ENCODE measurements at regions not wholly inside any gene's neighbourhood (a gene's known extent, or its start where the extent isn't known, plus 50 kb on each side); places are given as distances from the start of the nearest gene placed in this dataset.

- ATAC-seq = no peak
- TF ChIP-seq ZFP3 (CRISPR knock-in tag; IDR thresholded peaks at IDR 0.05) (no peak), TOX (CRISPR knock-in tag; IDR thresholded peaks at IDR 0.05; ENCODE audit: borderline replicate concordance) (no peak), TSHZ2 (CRISPR knock-in tag; IDR thresholded peaks at IDR 0.05) (no peak), CREB5 (CRISPR knock-in tag; IDR thresholded peaks at IDR 0.05; ENCODE audit: low read depth) (no peak), ZNF8 (CRISPR knock-in tag; IDR thresholded peaks at IDR 0.05) (no peak), RARB (CRISPR knock-in tag; IDR thresholded peaks at IDR 0.05) (no peak), ARNTL (CRISPR knock-in tag; IDR thresholded peaks at IDR 0.05; ENCODE audit: borderline replicate concordance, low read depth) (no peak), ISL1 (CRISPR knock-in tag; IDR thresholded peaks at IDR 0.05) (no peak), SNAI2 (CRISPR knock-in tag; IDR thresholded peaks at IDR 0.05) (no peak), CSRNP3 (CRISPR knock-in tag; IDR thresholded peaks at IDR 0.05) (no peak), TCF4 (CRISPR knock-in tag; IDR thresholded peaks at IDR 0.05; ENCODE audit: borderline replicate concordance) (no peak)
These were observed 68.8 kb upstream of the HGFAC start for GRCh38 chr4:3372933-3373465.

- no peak for ATAC-seq
- TF ChIP-seq ZFP30 (CRISPR knock-in tag; IDR thresholded peaks at IDR 0.05) (no peak), ZFP3 (CRISPR knock-in tag; IDR thresholded peaks at IDR 0.05) (no peak), ZNF70 (CRISPR knock-in tag; IDR thresholded peaks at IDR 0.05) (no peak), BACH2 (CRISPR knock-in tag; IDR thresholded peaks at IDR 0.05; ENCODE audit: borderline replicate concordance) (no peak), ARNTL (CRISPR knock-in tag; IDR thresholded peaks at IDR 0.05; ENCODE audit: borderline replicate concordance, low read depth) (no peak), PATZ1 (CRISPR knock-in tag; IDR thresholded peaks at IDR 0.05; ENCODE audit: borderline replicate concordance) (no peak), RARB (CRISPR knock-in tag; IDR thresholded peaks at IDR 0.05) (no peak), ESRRG (CRISPR knock-in tag; IDR thresholded peaks at IDR 0.05) (no peak), TCF4 (CRISPR knock-in tag; IDR thresholded peaks at IDR 0.05; ENCODE audit: borderline replicate concordance) (no peak), PPARA (CRISPR knock-in tag; IDR thresholded peaks at IDR 0.05; ENCODE audit: borderline replicate concordance) (no peak), CREB5 (CRISPR knock-in tag; IDR thresholded peaks at IDR 0.05; ENCODE audit: low read depth) (no peak), SNAI2 (CRISPR knock-in tag; IDR thresholded peaks at IDR 0.05) (no peak), OSR1 (CRISPR knock-in tag; IDR thresholded peaks at IDR 0.05) (no peak), CSDC2 (CRISPR knock-in tag; IDR thresholded peaks at IDR 0.05) (no peak), CSRNP3 (CRISPR knock-in tag; IDR thresholded peaks at IDR 0.05) (no peak), POU6F1 (CRISPR knock-in tag; IDR thresholded peaks at IDR 0.05; ENCODE audit: borderline replicate concordance, low read depth) (no peak), ISL1 (CRISPR knock-in tag; IDR thresholded peaks at IDR 0.05) (no peak)
These were observed 68.3 kb upstream of the HGFAC start for GRCh38 chr4:3373468-3373867.
